Glomerular visceral epithelial cell (primary cell): ENCODE measurements at regions not wholly inside any gene's neighbourhood (a gene's known extent, or its start where the extent isn't known, plus 50 kb on each side); places are given as distances from the start of the nearest gene placed in this dataset.

Experiments used
- DNase-seq: peaks from one replicate; pipeline ENCODE4 v3.0.0-alpha.2; 2016; ENCODE audit errors: extremely low spot score

DNA sequence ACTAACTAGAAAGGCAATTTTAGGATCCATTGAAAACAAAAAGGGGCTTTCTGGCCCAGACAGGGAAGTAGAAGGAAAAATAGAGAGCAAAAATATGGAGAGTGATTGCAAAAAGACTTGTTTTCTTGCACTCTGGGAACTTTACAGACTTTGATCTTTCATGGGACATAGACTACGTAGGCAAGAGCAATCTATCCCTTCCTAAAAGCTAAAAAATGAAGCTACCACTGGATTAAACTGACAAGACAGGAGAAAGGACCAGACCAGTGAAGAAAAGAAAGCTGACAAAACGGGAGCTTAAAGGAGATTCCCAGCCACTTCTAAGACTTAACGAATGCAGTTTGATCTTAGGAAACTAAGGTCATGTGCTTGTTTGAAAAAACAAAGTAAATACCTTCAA, 524.5 kb downstream of the KLF5 start:
- DNase-seq: no peak

GRCh38 chr13:73580513-73581267, 521.9 kb downstream of the KLF5 start:
- DNase-seq: no peak

DNA sequence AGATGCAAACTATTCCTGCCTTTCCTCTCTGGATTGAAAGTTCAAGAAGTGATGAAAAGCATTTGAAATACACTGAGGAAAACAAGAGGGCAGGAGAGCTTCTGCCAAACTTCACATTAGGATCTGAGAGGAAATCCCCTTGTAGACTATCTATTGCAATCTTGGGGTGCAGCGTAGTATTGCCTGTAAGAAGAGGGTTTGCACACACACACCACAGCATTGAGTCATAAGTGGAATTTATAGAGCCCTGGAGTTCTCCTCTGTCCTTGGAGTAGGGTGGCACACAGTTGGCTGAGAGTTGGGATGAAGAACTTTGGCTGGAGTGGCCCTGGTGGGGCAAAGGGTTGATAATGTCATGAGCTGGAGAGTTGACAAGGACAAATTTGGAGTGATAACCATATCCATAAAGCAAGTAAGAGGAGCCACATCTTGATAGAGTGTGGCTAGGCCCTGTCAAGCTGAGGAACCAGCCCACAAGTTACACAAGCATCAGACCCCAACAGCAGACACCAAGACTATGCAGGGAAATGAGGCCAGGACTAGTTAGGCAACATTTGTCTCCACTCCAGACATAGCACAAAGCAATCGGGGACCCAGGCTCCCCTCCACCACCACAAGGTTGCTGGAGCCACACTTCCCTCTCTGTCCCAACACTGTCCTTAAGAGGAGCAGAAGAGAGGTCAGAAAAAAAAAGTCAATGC, 520.9 kb downstream of the KLF5 start:
- DNase-seq: no peak

- DNase-seq: no peak
Measured at GRCh38 chr13:73578251-73578875, 519.6 kb downstream of the KLF5 start.

GRCh38 chr13:73576291-73576690, 517.5 kb downstream of the KLF5 start:
- no peak for DNase-seq

DNA sequence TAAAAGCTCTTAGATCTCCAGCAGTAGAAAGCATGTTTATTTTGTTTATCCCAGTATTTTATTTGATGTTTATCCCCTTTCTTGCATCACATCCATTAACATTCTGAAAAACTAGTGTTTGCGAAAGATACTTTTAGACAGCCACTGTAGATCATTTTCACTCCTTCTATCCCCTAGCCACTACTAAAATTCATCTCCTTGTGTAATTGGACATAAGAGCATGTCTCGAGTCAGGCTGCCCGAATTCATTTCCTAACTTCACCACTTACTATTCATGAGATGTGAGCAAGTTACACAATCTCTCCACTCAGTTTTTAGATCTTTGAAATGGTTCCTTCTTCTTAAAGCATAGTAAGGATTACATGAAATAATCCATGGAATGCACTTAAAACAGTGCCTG, 514.0 kb downstream of the KLF5 start:
- DNase-seq: no peak

- DNase-seq: no peak
Measured at GRCh38 chr13:73571376-73571775, 512.6 kb downstream of the KLF5 start.

DNA sequence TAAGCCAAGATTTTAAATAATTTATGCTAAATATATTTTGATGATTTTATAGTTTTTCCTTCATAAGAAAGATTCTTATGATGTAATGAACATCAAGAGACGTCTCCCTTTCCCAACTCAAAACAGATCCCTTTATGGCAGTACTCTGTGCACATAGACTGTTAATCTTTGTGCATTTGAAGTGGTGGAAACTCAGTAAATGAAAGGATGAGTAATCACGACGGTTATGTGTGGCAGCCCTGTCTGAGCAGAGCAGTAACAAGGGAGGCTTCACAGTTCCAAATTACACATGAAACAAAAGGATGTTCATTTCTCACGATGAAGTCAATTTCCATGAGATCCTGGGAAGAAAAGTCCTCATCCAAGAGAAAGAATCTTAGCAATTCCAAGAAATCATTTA, 498.1 kb downstream of the KLF5 start:
- DNase-seq: no peak

DNA sequence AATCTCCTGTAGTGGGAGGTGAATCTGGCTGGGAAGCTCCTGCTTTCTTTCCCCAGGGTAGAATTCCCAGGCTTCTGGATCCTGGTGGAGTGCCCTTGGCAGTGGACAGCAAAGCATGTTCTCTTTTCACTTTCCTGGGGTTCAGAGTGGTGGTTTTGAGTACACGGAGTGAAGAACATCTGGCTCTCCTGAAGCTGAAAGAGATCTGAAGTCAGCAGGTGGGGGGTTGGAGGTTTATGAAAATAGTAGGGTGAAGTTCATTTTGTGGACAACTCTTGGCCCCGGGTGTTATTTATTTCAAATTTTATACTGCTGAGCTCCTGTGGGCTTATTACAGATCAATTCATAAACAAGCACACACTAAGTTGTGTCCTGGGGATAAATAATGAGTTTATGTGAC, 497.3 kb downstream of the KLF5 start:
- no peak for DNase-seq

DNA sequence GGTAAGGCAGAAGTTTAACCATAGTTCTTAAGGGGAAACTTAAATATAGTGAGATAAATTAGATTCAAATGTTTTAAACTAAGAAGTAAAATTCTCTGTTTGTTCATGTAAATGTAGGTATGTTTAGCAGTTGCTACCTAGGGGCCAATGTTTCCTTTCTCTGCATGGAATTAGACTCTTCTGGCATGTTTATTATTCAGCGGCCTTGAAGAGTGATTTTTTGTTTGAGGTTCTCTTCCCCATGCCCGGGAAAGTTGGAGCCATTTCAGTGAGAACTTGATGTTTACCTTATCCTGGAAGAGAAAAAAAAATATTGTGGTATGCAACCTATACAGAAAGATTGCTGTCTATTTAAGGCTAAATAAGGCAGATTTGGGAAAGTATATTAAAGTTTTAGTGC, 492.9 kb downstream of the KLF5 start:
- DNase-seq: no peak

- no peak for DNase-seq
Measured at GRCh38 chr13:73549717-73550116, 490.9 kb downstream of the KLF5 start.

DNA sequence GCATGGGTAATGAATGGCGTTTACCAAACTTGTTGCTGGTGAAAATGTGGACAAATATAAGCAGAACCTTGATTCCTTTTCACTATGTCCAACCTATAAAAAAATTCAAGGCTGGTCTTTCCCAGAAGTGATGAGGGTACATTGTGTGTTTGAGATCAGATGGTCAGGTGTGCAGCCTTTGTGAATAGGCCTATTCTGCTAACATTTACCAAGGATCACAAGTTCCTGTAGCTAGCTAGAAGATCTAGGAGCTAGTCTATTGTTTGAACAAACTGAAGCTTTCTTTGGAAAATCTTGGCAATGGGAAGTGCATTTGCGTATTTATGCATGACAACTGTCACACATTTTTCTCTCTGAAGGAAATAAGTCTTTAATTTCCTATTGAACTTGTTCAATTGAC, 489.6 kb downstream of the KLF5 start:
- no peak for DNase-seq

DNA sequence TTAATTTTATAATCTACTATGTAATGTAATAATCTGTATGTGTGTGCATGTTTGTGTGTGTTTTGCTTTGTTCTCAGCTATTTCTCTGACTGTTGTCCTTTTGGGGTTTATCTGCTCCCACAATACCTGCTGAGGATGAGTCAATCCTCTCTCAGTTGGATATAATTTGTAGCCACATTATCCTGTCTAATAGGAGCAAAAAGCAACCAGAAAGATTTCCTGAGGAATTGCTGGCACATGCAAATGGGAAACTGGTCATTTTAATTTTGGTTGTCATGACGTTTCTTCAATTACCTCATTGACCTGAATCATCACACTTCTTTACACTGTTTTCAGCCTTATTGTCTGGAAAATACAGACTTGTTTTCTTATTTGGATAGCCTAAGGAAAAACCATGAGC, 488.4 kb downstream of the KLF5 start:
- no peak for DNase-seq

GRCh38 chr13:73544175-73544574, 485.4 kb downstream of the KLF5 start:
- DNase-seq: no peak

GRCh38 chr13:73542446-73542845, 483.6 kb downstream of the KLF5 start:
- no peak for DNase-seq

- DNase-seq: no peak
Measured at GRCh38 chr13:73536865-73537264, 478.1 kb downstream of the KLF5 start.

DNA sequence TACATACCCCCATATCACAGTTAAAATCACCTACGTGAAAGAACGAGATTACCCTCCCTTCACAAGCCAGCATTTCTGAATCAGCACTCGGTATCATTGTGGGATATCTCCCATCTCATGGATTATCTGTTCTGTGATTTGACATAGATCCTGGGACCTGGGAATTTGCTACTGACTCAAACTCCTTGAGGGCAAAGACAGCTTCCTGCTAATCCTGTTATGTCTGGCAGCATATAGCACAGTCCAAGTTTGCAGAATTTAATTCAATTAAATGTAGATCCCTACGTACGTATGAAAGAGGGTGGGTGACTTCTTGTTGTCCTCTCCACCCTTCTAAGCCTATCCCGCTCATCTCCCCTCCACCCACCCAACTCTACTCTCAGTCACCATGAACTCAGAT, 476.5 kb downstream of the KLF5 start:
- DNase-seq: no peak

GRCh38 chr13:73532987-73533510, 474.2 kb downstream of the KLF5 start:
- no peak for DNase-seq

DNA sequence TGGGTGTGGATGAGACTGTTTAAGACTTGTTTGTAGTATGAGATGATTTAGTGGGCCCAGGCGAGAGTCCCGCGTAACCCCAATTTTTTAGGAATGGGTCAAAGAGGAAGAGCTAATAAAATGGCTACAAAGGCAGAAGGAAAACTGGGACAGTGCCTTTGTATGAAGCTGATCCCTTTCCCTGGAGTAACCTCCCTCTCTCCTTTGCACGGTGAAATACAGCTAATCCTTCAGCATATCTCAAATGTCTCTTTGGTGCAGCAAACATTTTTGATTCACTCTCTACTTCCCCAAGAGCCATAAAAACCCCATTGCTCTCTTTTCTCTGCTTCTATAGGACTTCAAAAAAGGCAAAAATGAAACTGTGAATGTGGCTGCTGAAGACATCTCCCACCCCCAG, 473.8 kb downstream of the KLF5 start:
- DNase-seq: no peak

DNA sequence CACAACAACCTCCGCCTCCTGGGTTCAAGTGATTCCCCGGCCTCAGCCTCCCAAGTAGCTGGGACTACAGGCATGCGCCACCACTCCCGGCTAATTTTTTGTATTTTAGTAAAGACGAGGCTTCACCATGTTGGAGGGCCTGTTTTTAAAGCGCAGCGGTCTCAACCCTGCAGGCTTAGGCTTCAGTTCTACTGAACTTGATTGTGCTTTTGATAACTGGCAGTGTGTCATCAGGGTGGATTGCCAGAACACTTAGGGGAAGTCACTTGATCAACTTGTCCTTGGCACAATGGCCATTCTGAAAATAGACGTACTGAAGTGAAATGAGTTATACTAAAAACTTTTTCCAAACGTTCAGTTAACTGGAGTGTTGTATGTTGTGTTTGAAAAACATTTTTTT, 472.2 kb downstream of the KLF5 start:
- DNase-seq: no peak

DNA sequence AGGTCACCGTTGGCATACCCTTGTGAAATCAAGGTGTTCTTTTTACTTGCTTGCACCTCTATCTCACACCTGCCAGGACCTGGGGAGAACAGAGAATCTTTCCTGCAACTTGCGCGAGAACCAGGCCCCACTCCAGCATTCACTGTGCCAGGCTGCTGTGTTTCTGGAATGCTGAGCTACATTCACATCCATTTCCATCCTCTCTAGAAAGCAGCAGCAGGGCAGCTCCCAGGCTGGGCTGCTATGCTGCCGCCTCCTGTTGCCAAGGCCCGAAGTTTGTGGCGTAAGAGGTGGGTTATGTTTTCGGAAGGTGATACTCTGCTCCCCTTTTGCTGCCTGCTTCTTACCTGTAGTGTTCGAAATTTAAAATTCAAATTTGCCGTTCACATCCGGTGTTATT, 464.1 kb downstream of the KLF5 start:
- no peak for DNase-seq

- no peak for DNase-seq
Measured at GRCh38 chr13:73521985-73522524, 463.2 kb downstream of the KLF5 start.

DNA sequence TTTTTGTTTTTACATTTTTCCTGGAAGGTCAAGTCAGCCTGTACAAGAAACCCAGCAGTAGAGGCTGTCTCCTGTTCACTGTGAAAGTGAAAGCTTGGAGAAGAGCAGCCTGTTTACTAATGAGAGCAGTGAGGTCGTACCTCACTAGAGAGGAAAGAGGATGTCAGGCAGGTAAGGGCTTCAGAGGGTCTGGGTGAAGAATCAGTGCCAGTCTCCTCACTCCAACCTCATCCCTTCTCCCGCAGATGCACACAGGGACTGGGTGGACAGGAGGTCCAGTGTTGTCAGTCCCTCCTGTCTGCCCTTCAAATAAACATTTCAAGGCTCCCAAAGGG, 462.5 kb downstream of the KLF5 start:
- DNase-seq: no peak
